ENCODE measurements at regions not wholly inside any gene's neighbourhood (a gene's known extent, or its start where the extent isn't known, plus 50 kb on each side); places are given as distances from the start of the nearest gene placed in this dataset.

DNA sequence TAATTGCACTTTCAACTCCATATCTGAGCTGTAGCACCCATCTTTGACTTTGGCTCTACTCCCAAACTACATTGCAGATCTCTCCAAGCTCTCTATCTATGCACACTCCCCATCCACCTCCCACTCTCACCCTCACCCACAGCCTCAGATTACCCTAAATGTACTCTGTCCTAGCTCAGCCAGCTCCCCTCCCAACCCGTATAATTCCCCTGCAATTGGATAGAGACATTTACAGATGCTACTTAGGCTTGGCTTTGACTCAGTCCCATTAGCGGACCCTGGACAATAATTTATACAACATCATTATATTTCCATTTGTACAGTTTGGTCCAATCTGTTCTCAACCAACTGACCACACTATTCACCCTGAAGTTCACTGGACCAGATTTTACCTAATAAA is 338.9 kb upstream of the ANO3 start:
- TF ChIP-seq YY1 (IDR thresholded peaks at IDR 0.05; ENCODE audit: insufficient read depth, insufficient read length): no peak
- TF ChIP-seq ZNF274 (IDR thresholded peaks at IDR 0.05; ENCODE audit: low read depth, low read length): no peak
- no peak for TF ChIP-seq SUZ12 (IDR thresholded peaks at IDR 0.05; ENCODE audit: extremely low read depth, insufficient read depth, insufficient read length)

Data from NT2/D1 (cell line).